ENCODE measurements at regions not wholly inside any gene's neighbourhood (a gene's known extent, or its start where the extent isn't known, plus 50 kb on each side); places are given as distances from the start of the nearest gene placed in this dataset.

- TF ChIP-seq CTCF (tag by site-specific recombination; IDR thresholded peaks at IDR 0.05) (no peak), ZNF311 (tag by site-specific recombination; IDR thresholded peaks at IDR 0.05; ENCODE audit: borderline replicate concordance) (no peak), ZNF302 (tag by site-specific recombination; IDR thresholded peaks at IDR 0.05; ENCODE audit: low read depth) (no peak), YY1 (tag by site-specific recombination; IDR thresholded peaks at IDR 0.05) (no peak), GLI2 (tag by site-specific recombination; IDR thresholded peaks at IDR 0.05; ENCODE audit: borderline replicate concordance, low read depth) (no peak), ZNF16 (tag by site-specific recombination; IDR thresholded peaks at IDR 0.05; ENCODE audit: low read depth) (no peak), ZNF561 (tag by site-specific recombination; IDR thresholded peaks at IDR 0.05; ENCODE audit: borderline replicate concordance) (no peak), PBX3 (CRISPR knock-in tag; IDR thresholded peaks at IDR 0.05) (no peak), ZNF155 (tag by site-specific recombination; IDR thresholded peaks at IDR 0.05) (no peak), ZNF830 (tag by site-specific recombination; IDR thresholded peaks at IDR 0.05; ENCODE audit: low read depth) (no peak), ZNF350 (tag by site-specific recombination; IDR thresholded peaks at IDR 0.05) (no peak), ZNF138 (tag by site-specific recombination; IDR thresholded peaks at IDR 0.05; ENCODE audit: borderline replicate concordance) (no peak), ZNF654 (tag by site-specific recombination; IDR thresholded peaks at IDR 0.05; ENCODE audit: low read depth) (no peak)
Measured at GRCh38 chr18:8991155-8991554, 111.3 kb upstream of the NDUFV2 start.
